NCI-H128 (cell line): ENCODE measurements at regions not wholly inside any gene's neighbourhood (a gene's known extent, or its start where the extent isn't known, plus 50 kb on each side); places are given as distances from the start of the nearest gene placed in this dataset.
"Not testable (repeated sequence)": the region's sequence is repeated elsewhere in the genome, so short reads cannot be mapped to it uniquely, and the experiment has no call there.

ENCODE experiments used
- DNase-seq: peaks from one replicate; lab custom pipeline; 2025; ENCODE audit not compliant: unreplicated experiment; lab: John Stamatoyannopoulos, UW

GRCh38 chr12:105423237-105423636 is 92.7 kb downstream of the C12orf75 start:
- DNase-seq, result no peak

GRCh38 chr12:105423921-105424320 is 93.4 kb downstream of the C12orf75 start:
- no peak for DNase-seq

- no peak for DNase-seq
These were observed 95.0 kb downstream of the C12orf75 start for GRCh38 chr12:105425254-105426174.

DNA sequence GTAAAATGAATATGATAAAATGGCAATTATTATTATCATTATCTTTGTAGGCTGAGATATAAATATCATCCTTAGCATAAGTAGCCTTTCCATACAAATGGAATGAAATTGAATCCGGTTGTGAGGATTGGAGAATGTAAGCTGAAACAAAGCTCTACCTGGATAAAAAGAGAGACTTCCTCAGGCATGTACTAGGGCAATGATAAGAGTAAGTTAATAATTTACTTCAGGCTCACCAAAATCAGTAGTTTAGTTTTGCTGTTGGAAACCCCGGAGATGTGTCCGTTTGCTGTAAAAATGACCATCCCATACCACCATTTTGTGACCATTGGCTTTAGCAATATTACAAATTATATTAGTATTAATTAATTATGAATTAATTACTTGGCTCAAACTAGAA is 96.3 kb downstream of the C12orf75 start:
- DNase-seq, result no peak

- DNase-seq, result no peak
These were observed 97.4 kb downstream of the C12orf75 start for GRCh38 chr12:105427883-105428282.

DNA sequence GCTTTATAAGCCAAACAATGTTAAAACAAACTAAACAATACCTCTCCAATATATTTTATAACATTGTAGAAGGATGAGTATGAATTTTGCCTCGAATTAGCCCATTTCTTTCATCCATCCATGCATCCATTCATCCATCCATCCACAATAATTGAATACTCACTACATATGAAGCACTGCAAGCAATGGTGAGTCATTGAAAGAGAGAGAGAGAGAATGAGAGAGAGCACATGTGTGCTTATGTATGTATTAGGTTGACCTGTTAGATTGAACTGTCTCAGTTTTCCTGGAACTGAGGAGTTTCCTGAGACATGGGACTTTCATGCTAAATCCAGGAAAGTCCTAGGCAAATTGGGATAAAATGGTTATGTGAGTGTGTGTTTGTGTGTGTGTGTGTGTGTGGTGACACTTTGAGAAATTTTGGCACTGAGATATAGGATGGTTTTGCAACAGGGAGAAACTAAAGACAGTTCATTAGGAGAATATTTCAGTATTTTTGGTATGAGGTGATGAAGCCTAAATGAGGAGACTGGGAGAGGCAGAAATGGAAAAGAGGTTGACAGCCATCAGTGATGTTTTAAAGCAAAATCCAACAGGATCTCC is 98.4 kb downstream of the C12orf75 start:
- DNase-seq, result no peak

GRCh38 chr12:105429511-105429910 is 99.0 kb downstream of the C12orf75 start:
- no peak for DNase-seq

- peak; percentile 21 for DNase-seq
These were observed 101.1 kb downstream of the C12orf75 start for GRCh38 chr12:105431537-105432100.

GRCh38 chr12:105433804-105434203 is 103.3 kb downstream of the C12orf75 start:
- DNase-seq, result no peak

GRCh38 chr12:105436636-105437035 is 106.1 kb downstream of the C12orf75 start:
- DNase-seq, result no peak

DNA sequence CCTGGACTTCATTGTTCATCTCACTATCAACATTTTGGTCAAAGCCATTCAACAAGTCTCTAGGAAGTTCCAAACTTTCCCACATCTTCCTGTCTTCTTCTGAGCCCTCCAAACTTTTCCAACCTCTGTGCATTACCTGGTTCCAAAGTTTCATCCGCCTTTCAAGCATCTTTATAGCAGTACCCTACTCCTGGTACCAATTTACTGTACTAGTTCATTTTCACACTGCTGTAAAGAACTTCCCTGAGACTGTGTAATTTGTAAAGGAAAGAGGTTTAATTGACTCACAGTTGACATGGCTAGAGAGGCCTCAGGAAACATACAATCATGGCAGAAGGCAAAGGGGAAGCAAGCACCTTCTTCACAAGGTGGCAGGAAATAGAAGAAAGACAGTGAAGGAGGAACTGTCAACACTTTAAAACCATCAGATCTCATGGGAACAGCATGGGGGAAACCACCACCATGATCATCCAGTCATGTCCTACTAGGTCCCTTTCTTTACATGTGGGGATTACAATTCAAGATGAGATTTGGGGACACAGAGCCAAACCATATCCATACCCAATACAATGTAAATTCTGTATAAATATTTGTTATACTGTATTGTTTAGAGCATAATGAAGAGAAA is 109.7 kb downstream of the C12orf75 start:
- DNase-seq, result no peak

DNA sequence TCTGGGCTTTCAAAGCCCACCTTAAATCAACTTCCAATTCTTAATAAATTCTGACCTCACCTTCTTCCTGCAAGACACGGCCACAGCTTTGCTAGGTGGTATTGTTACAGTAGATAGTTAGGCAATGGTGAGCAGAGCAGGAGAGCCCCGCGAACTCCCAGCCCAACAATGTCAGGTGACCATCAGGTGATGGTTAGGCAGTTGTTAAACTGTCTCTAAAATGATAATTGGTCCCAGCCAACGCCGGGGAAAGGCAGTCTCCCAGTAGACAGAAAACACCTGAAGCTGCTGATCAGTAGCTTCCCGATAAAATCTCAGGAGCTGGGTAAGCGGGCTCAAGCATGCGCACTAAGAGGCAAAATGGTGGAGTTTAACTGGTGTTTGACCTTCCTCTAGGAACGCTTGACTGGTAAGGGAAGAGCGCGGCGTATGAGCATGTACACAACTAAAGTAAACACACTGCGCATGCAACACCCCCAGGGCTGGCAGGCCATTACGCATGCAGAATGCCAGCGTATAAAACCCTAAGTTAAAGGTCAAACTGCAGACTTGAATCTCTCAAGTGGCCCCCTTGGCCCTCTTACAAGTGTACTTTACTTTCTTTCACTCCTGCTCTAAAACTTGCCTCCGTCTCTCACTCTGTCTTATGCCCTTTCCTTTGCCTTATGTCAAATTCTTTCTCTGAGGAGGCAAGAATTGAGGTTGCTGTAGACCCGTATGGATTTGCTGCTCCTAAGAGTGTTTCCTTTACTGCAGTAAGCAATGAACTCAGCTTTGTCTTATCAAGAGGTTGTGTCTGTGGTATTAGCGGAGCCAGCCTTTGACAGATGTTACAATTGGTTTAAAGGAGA is 113.5 kb downstream of the C12orf75 start:
- DNase-seq, result no peak

GRCh38 chr12:105444653-105445102 is 114.2 kb downstream of the C12orf75 start:
- no peak for DNase-seq

DNA sequence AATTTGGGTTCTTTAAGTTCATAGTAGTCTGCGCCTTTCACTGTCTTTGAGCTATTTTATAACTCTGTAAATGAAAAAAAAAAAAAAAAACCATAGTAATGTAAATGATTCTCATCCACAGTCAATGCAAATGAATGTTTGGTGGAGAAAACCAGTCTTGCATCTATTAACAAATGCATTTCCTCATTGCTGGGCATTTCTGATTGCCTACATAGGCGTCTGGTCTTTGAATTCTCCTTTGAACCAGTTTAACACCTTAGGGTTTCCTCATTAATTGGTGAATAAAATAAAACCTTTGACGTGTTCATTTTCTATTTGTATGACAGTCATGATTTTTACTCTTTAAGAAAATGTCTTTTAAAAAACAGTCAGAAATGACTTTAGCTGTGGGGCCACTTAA is 114.8 kb downstream of the C12orf75 start:
- DNase-seq, result no peak

- DNase-seq, result no peak
These were observed 115.2 kb downstream of the C12orf75 start for GRCh38 chr12:105445649-105446048.

- not testable (repeated sequence) for DNase-seq
These were observed 116.0 kb downstream of the C12orf75 start for GRCh38 chr12:105446460-105446859.

GRCh38 chr12:105449431-105449830 is 118.9 kb downstream of the C12orf75 start:
- no peak for DNase-seq

DNA sequence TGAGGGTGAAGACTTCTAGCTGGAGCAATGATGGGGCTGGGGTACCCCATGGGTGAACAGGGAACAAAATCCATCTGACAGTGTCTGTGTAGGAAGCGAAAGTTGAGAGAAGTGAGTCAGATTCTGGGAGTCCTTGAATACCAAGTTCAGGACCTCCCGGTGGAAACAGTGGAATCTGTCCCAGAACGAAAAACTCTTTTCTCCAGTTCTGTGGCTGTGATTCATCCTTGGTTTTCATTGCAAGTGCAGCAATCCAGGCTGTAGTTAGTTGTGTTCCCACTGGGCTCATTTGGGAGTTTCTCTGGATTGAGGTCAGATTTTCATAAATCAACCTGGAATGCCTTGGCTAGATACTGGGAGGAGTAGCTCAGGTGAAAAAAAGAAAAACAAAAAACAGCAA is 120.7 kb downstream of the C12orf75 start:
- DNase-seq, result no peak

- no peak for DNase-seq
These were observed 121.3 kb downstream of the C12orf75 start for GRCh38 chr12:105451798-105452197.

- no peak for DNase-seq
These were observed 122.8 kb downstream of the C12orf75 start for GRCh38 chr12:105453316-105453715.

DNA sequence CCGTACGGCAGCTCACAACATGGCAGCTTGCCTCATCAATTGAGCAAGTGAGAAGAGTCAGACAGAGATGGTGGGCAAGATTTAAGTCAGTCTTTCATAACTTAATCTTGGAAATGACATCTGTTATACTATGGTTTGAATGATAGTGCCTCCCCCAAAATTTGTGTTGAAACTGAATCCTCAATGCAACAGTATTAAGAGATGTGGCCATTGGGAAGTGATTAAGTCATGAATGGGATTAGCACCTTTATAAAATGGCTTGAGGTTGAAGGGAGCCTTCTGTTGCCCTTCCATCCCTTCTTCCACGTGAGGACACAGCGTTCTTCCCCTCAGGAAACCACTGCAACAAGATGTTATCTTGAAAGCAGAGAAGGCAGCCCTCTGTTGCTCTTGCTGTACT is 124.2 kb downstream of the C12orf75 start:
- DNase-seq, result no peak
